ENCODE measurements at regions not wholly inside any gene's neighbourhood (a gene's known extent, or its start where the extent isn't known, plus 50 kb on each side); places are given as distances from the start of the nearest gene placed in this dataset.

DNA sequence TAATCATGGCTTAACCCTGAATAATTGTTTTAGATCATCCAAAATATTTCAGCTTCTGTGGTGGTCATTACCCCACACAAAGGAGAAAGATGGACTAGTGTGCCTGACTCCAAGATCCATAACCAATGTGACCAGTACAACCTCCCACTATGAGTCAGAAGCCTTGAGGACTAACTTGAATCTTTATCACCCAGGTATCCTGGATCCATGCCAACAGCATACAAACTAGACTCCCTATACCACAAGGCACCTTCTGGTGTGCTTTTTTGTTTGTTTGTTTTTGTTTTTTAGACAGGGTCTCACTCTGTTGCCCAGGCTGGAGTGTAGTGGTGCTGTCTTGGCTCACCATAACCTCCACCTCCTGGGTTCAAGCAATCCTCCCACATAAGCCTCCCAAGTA, 317.7 kb downstream of the VPS13C start:
- DNase-seq (ENCODE audit: low read depth, low spot score) = no peak

DNA sequence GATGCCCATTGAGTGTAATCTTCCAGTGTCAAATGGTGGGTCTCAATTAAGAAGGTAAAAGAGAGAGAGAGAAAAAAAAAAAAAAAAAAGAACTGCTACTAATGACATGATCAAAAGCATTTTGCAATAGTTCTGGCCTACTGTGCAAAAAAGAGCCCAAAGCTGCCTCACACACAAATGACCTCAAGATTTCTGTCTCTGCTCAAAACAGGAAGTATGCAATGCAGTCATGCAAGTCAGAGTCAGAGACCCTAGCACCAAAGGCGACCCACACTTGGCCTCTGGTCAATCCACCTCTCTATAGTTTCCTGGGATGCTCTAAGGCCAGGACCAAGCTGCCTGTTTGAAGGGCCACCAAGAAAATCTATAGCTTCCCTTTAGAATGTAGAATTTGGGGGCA, 323.5 kb downstream of the VPS13C start:
- DNase-seq (ENCODE audit: low read depth, low spot score) = no peak

DNA sequence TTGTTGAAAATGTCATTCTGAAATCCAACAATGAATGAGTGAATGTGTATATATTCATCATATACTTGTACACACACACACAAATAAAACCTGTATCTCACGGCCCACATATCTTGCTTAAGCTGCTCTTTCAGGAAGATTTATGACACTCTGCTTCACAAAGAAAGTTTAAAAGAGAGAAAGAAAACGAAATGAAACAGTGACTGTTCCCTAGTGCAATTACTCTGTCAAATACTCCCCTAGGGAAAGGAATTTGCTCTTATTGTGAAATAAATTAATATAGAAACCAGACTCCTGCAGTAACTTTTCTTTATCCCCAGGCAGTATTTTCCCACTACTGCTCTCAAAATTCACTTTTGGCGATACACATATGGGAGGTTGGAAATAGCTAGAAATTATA, 329.1 kb downstream of the VPS13C start:
- DNase-seq (ENCODE audit: low read depth, low spot score) = no peak

DNA sequence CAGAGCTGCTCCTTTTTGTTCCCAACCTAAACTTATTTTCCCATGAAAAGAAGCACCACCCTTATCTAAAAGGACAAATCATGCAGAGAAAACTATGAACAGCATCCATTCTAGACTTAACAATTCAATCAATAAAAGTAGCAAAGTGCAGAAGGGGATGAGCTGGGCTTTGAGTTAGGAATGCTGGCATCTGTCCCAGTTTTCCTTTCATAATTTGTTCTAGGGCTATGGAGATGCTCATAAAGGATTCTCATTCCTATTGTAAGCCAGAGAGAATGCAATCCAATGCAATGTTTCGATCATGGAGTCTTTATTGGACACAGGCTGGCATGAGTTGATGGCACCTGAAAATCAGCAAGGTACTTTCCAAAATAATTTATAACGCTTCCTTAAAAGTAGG, 330.6 kb downstream of the VPS13C start:
- DNase-seq (ENCODE audit: low read depth, low spot score) = no peak

DNA sequence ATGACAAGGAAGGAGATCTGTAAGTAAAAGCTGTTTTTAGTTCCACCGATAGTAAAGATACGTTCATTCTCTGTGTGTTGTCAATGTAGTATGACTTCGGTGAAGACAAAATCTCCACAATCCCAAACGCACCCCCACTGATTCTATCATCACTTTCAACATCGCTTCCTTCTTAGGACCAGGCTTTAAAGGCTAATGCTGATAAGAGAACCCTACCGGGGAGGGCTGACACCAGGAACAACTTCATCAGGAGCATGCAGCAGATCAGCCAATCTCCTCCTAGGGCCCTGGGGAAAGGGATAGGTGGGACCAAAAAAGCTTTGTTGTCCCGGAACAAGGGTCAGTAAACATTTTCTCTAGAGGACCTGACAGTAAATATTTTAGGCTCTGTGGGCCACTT, 334.1 kb downstream of the VPS13C start:
- DNase-seq (ENCODE audit: low read depth, low spot score) = no peak

DNA sequence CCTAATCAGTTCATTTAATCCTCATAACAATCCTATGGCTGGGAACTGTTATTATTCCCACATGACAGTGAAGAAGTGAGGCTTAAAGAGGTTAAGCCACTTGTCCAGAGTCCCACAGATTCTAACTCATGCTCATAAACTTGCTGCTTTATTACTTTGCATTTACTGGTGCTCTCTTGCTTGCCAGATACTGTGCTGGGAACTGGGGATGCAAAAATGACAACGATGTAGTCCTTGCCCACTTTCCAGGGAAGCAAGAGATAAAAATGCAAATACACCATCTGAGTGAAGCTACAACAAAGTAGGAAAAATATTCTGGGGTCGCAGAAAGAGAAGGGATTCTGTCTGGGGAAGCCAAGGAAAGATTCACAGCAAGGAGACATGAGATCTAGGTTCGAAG, 335.0 kb downstream of the VPS13C start:
- DNase-seq (ENCODE audit: low read depth, low spot score) = no peak

DNA sequence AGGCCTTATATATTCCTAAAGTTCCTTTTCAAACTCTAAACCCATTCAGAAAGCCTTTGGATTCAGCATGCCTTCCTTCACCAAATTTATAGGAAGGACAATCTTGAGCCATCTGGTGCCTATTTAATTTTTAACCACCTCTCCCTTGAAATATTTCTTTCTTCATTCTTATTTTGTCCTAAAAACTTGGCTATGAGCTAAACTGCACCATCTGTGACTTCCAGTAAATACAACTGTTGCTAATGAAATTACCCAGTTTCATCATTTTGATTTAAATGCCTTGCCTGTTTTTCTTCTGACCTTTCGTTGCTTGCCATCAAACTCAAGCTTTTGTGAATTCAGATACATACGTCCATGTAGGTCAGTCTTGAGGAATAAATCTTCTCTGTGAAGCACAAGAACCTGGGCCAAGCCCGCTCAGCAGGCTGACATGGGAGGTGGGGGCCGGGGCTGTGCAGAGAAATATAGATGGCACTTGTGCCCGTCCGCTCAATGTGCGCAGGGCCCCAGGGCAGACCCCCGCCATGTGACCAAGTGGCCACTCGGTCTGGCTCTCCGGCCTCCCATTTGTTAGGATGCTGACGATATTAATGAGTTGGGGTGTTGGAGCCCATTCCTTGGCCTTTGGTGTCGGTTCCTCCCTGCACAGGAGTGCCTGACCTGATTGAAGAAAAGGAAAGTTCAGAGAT, 335.9 kb downstream of the VPS13C start:
- no peak for DNase-seq (ENCODE audit: low read depth, low spot score)

DNA sequence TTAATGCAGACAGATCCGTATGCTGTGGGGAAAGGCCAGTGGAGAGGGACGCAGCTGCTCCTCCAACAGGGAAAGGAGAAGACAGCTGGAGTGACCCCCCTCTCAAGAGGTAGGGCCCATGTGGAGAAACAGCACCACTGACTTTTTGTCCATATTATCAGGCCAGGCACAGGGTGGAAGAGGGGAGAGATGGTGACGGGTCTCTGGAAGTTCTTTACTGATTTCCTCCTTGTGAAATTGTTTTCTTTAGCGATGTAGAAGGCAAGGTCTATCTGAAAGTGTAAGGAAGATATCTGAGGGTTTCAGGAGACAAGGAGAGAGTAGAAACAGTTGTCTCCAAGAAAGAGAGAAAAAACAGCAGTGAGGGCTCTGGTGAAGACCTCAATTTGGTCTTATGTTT, 338.8 kb downstream of the VPS13C start:
- no peak for DNase-seq (ENCODE audit: low read depth, low spot score)

DNA sequence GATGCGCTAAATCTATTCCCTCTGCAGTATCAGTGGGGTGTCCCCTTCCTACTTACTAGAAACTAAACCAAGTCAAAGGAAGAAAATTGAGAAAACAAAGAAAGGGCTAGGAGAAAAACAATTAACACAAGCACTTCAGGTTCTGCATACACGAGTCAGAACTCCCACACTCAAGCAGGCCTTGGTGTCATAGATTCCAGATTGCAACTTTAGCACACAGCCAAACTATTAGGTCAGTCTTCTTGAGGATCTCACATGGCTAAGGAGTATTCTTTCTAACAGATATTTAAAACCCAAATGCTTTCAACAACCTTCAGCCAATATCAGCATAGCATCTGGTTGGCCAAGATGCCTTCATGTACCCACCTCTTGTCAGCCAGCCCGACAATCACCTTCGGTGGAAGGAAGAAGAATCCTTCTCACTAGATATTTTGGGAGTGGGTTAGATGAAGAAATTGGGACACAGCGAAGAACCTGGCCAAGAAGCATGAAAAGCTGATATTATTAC, 340.0 kb downstream of the VPS13C start:
- no peak for DNase-seq (ENCODE audit: low read depth, low spot score)

DNA sequence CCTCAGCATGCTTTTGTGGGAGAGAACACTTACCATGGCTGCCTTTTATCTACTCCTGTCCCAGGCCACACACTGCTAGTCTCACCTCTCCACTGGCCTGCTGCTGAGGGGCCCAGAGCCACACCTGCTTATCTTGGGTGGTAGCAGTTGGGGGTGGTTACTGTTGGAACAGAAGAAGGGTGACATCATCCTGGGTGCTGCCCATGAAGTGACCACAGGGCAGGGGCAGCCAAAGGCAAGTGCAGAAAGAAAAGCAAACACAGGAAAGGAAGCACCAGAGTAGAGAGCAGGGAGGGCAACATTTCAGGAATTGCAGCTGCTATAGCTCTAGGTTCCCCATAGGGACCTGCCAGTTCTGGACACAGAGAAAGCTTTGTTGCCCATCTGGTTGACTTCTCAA, 345.2 kb downstream of the VPS13C start:
- DNase-seq (ENCODE audit: low read depth, low spot score) = no peak

DNA sequence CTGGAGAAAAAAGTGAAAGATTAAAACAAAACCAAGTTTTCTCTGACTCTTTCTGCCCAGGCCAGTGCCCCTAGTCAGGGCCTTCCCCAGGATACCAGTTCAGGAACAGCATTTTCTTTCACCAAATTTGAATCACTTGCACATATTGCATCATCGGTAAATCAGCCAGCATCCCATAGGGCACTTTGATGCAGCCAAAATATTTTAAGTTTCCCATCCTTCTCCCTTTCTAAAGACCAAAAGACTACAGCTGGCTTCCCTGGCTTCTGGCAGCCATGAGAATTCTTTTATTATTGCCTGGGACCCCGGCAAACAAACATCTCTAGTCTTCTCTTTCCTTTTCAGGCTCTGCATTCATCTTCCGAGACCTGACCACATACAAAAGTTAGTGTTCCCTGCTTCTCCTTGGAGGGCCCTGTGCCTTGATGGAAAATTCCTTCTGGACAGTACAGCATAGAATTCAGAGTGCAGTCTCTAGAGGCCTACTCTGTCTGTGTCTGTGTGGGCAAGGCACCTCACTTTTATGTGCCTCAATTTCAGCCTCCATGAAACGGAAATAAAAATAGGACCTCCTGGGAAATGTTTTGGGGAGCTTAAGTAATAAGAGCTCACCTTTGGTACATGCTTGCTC, 348.0 kb downstream of the VPS13C start:
- DNase-seq (ENCODE audit: low read depth, low spot score) = no peak

DNA sequence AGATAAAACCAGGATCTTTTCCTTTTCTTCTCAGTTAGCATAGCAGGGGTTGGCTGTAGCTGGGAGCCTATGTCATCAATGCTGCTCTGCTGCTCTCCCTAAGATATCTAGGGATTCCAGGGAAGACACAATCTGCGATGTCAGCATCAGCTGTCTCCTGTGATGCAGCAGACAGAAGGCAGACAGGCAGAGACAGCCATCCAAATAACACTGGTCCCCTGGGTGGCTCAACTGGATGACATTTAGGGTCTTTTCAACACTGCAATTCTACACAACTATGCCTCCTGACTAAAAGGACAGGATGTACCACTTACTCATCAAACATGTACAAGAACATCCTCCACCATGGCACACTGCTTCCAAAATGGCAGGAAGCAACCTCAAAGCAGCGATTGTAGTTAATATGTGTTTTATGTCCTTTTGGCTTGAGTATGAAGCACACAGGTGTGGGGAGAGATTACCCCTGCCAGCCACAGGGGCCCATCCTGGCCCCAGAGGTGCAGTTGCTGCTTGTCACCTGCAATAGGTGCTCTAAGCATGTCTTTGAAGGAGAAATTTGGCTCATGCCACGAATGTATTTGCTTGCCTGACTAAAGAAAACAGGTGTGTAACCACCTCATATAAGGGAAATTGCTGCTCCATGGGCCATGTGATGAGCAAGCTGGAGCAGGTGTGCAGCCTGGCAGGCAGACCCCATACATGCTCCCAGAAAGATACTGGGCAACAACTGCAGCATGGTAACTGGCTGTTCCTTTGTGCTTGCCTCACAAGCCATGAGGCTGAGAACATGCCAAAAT, 357.8 kb downstream of the VPS13C start:
- DNase-seq (ENCODE audit: low read depth, low spot score) = peak; percentile 15

DNA sequence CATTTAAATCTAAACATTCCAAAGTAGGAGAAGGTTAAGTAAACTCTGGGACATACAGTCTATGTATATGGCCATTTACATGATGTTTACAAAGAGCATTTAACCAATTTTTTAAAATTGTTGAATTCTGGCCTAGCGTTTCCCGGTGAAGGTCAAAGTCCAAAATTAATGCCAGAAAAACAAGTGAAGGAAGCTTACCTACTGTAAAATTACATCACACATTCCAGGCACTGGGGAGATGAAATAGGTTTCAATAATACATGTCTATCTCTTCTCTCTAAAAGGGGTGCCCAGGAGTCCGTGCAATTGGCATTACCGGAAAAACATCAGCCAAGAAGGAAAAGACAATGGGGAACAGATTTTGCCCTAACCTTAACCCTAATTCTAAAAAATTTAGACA, 358.8 kb downstream of the VPS13C start:
- DNase-seq (ENCODE audit: low read depth, low spot score) = no peak

DNA sequence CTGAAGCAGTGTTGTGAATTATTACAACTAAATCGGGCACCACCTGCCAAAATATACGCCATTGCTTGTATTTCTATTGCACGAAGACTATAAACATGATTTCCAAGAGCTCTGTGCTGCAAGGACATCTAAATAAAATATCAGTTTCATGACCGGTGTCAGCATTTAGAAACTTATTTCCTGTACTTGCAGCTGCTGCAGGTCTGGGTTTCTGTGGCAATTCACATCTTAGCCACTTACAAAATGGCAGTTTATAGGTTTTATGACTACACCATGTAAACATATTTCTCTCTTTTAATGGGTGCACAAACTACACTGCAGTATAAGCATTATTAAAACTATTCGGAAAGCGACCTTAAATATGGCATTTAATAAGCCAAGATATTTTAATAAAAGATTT, 359.4 kb downstream of the VPS13C start:
- DNase-seq (ENCODE audit: low read depth, low spot score) = no peak

DNA sequence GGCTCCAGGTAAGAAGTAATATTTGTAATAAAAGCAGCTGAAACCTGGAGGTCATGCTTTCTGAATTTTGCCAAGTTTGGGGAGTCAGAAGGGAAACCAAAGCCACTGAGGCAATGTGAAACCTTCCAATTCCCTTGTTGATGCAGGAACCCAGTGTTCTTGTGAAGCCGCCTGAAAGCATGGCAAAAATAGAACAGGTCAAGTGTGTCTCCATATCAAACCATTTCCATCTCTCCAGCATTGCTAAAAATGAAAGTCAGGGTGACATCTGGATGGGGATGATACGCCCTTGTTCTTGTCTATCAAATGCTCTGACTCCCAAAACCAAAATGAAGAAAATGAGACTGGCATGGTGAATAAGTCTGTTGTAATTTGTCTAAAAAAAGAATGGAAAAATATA, 362.5 kb downstream of the VPS13C start:
- DNase-seq (ENCODE audit: low read depth, low spot score) = no peak

DNA sequence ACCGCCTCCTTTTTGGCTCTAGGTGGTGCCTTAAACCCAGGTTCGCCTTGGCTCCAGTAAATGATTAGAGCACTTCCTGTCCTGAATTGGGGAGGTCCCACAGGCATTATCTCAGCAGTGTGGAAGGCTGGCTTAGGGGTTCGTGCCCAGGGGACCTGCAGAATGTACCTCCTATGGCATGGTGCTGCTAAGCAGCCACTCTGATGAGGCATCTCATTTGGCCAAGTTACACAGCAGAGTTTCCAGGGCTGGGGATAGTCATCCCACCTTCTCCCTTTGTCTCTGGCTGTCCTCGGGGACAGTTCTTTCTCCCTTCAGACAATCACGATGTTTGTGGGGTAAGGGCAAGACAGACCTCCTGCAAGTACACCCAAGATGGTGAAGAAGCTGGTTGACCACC, 371.2 kb downstream of the VPS13C start:
- DNase-seq (ENCODE audit: low read depth, low spot score) = no peak

DNA sequence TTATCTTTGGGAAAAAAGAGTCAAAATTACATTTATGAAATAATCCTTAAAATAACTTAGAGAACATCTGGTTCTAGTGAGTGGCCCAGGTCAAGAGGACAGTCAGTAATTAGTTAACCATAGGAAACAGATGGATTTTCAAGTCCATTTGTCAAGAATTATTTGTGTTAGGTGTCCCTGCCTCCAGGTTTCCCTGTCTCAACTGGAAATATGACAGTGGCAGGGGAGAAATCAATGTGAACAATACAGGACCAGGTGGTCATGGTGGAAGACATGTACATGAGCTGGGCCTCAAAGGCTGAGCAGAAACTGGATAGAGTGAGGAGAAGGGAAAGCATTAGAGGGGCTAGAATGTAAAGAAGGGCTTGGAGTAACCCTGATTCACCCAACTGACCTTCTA, 372.6 kb downstream of the VPS13C start:
- DNase-seq (ENCODE audit: low read depth, low spot score) = no peak

DNA sequence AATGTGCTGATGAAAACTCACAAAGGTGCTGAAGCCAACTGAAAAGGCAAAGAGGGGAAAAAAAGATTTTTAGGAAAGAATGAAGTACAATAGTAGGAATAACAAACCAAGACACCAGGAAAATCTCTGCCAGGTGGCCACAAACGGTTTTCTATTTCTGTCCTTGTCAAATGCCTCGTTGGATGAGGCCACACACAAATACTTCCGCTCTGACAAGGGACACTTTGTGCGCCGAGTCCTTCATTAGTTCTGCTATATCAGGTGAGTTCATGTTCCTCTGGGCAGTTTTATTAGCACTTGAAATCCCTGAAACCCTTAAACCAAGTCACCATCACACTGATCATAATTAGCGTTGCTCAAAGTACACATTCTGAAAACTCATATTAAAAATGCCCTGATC, 373.1 kb downstream of the VPS13C start:
- DNase-seq (ENCODE audit: low read depth, low spot score) = no peak

DNA sequence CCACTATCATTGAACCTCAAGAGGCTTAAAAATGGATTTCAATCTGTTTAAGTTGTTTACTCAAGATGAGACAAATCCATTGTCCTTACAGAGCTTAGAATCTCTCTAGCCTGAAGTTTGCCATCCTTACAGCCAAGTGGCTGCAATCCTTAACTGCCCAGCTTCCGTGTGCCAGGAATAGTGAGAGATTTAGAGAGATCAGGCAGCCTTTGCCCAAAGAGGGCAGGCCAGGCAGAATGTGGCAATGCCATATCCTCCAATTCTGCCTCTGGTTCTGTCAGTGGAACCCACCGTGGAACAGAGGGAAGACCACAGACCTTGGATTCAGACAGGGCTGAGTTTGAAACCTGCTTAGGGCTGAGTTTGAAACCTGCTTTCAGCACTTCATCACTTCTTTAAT, 374.3 kb downstream of the VPS13C start:
- no peak for DNase-seq (ENCODE audit: low read depth, low spot score)

DNA sequence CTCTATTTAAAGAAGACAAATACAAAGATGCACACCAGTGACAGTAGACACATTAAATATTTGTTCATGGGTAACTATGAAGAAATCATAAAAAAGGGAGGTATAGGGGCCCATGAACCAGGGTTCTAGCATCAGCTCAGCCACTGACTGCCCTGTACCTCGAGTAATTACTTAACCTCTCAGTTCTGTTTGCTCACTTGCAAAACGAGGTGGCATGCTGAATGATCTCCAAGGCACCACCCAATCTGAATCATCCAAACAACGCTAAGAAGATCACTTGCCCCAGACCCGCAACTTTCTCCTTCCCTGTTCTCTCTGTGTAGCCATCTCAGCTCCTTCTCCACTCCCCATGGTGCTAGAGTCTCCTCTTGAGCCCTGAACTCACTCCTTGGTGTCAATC, 374.7 kb downstream of the VPS13C start:
- no peak for DNase-seq (ENCODE audit: low read depth, low spot score)

DNA sequence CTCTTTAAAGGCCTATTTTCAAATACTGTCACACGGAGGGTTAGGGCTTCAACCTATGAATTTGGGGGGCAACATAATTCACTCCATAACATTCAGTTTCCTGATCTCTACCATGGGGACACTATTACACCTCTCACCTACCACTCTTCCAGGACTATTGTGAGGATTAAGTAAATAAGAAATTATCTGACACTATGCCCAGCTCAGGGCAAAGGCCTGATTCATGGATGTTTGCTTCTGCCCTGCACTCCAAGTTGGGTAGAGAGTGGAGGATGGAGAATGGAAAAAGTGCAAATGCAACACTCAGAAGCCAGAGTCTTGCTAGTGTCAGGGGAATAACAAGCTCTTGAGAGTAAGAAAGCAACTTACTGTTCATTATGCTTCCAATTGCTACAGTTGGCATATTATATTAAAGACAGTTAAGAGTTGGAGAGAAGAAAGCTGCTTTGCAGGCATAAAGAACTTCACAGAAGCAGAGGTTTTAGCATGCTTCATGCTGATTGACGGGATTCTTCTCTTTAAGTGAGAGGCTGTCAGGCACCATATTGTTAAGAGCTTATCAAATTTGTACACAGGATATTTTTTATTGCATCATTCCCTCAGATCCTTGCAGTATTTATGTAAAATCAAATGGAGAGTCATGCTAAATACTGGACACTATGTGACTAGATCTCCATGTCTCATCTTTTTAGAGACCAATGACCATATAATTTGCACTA, 375.3 kb downstream of the VPS13C start:
- DNase-seq (ENCODE audit: low read depth, low spot score) = no peak

All from ELF-1 (cell line).